ENCODE measurements at regions not wholly inside any gene's neighbourhood (a gene's known extent, or its start where the extent isn't known, plus 50 kb on each side); places are given as distances from the start of the nearest gene placed in this dataset.

GRCh38 chr10:3658766-3659165 lies 126.2 kb downstream of the KLF6 start:
- Histone ChIP-seq H2BK15ac (ENCODE audit: low read depth, low read length) (no peak overlapping the region), H2AFZ (replicated peaks; ENCODE audit: low read length, poor library complexity) (no peak overlapping the region), H3K14ac (replicated peaks; ENCODE audit: low read depth, low read length) (no peak overlapping the region; the same call in 1 of the 2 replicates), H3K27me3 (ENCODE audit: control insufficient read depth, insufficient read depth, low read length) (no peaks in the 10 kb centered on the region), H3K18ac (ENCODE audit: low read depth, low read length) (no peak overlapping the region), H3K4ac (ENCODE audit: low read depth, low read length) (no peak overlapping the region), H2BK20ac (ENCODE audit: low read depth, low read length) (no peak overlapping the region), H3K4me1 (ENCODE audit: control insufficient read depth, insufficient read depth, low read length) (no peaks in the 10 kb centered on the region), H3K79me1 (ENCODE audit: low read depth in 1 of 2, low read length in 2 of 2) (no peaks in the 10 kb centered on the region), H2BK5ac (ENCODE audit: low read depth, low read length, poor library complexity, severe bottlenecking) (no peak overlapping the region), H3K27ac (ENCODE audit: insufficient read depth, low read length) (no peak overlapping the region), H3K36me3 (ENCODE audit: control insufficient read depth, insufficient read depth, low read length) (no peaks in the 10 kb centered on the region), H3K4me2 (ENCODE audit: low read depth, low read length) (no peak overlapping the region), H2AK9ac (replicated peaks; ENCODE audit: low read depth, low read length, poor library complexity) (no peak overlapping the region), H4K91ac (ENCODE audit: insufficient read depth, low read depth, low read length) (no peak overlapping the region), H4K20me1 (ENCODE audit: insufficient read depth, low read length) (no peaks in the 10 kb centered on the region), H3K23ac (ENCODE audit: low read depth, low read length) (no peak overlapping the region), H3K9me1 (ENCODE audit: insufficient read depth, low read length) (no peaks in the 10 kb centered on the region), H4K5ac (ENCODE audit: low read depth, low read length) (no peak overlapping the region), H2AK5ac (ENCODE audit: low read depth, low read length) (no peak overlapping the region), H3K9me3 (ENCODE audit: control insufficient read depth, insufficient read depth, low read length) (no peaks in the 10 kb centered on the region), H4K8ac (ENCODE audit: low read depth in 2 of 2, low read length in 2 of 2) (no peak overlapping the region), H3K9ac (ENCODE audit: low read depth, low read length) (no peak overlapping the region), H3K56ac (ENCODE audit: extremely low read depth, insufficient read depth, low read length) (no peak overlapping the region), H2BK120ac (ENCODE audit: low read depth, low read length) (no peak overlapping the region), H3K4me3 (ENCODE audit: insufficient read depth, low read depth, low read length) (no peak overlapping the region)
- in situ Hi-C loops (cut with MboI; ENCODE audit: low sequenced_read_pairs) (no loop called here), dilution Hi-C loops (cut with HindIII; ENCODE audit: low sequenced_read_pairs, unreplicated experiment) (no loop called here), intact Hi-C loops (cut with micrococcal nuclease) (no loop called here)
- DNase-seq (no peak), ATAC-seq (ENCODE audit: low read depth) (no peak)
- ChIA-PET POLR2A (ENCODE audit: unreplicated experiment) (no interaction called here), CTCF (interaction anchor here (0.5 kb wide), 1 partner anchor 410 kb away, joined by 7 read pairs; no protein-coding TSS in a partner anchor)
- no peak for TF ChIP-seq MAZ (IDR thresholded peaks at IDR 0.05; ENCODE audit: borderline replicate concordance, low read depth, low read length)
- no peak for TF ChIP-seq USF2 (IDR thresholded peaks at IDR 0.05; ENCODE audit: low read depth, low read length)
- 0% methylated on average over 1 of the region's 4 CpGs; no CpG with 5 or more reads in 1 of the 2 experiments for WGBS, 2 experiments (ENCODE audit: extremely low coverage in 2 of 2, insufficient read length in 1 of 2)
- no TSS peak for BruUV-seq (replicated peaks)
